Head of caudate nucleus (tissue), 42 donors: ENCODE measurements at regions not wholly inside any gene's neighbourhood (a gene's known extent, or its start where the extent isn't known, plus 50 kb on each side); places are given as distances from the start of the nearest gene placed in this dataset.
"Not testable (repeated sequence)": the region's sequence is repeated elsewhere in the genome, so short reads cannot be mapped to it uniquely, and the experiment has no call there.

Experiments
- DNase-seq, 42 donors: peaks; one replicate each; pipeline versions ENCODE4 v3.0.0 to v3.0.0-alpha.2; 2020 to 2021; ENCODE audit warnings: mixed read lengths in 7 of 42
- intact Hi-C: fragments of 100-400 bp; cut with DNase I; formaldehyde crosslinking; loops from one replicate; pipeline ENCODE4 v1.15.0; 2022

- intact Hi-C loops, result no loop called here
- DNase-seq, result no peak
Observed at GRCh38 chr18:73544617-73545016, 603.0 kb downstream of the FBXO15 start.

- no peak for DNase-seq
- intact Hi-C loops, result no loop called here
Observed at GRCh38 chr18:73544032-73544431, 603.6 kb downstream of the FBXO15 start.

GRCh38 chr18:73535990-73536389 is 611.6 kb downstream of the FBXO15 start:
- intact Hi-C loops, result no loop called here
- DNase-seq, result no peak

GRCh38 chr18:73535189-73535588 is 612.4 kb downstream of the FBXO15 start:
- intact Hi-C loops, result no loop called here
- DNase-seq, result no peak

GRCh38 chr18:73531601-73532000 is 616.0 kb downstream of the FBXO15 start:
- intact Hi-C loops, result no loop called here

GRCh38 chr18:73528066-73528465 is 619.6 kb downstream of the FBXO15 start:
- intact Hi-C loops, result no loop called here

More at GRCh38 chr18:73531601-73532000, 616.0 kb downstream of the FBXO15 start:
- DNase-seq, result no peak

GRCh38 chr18:73520229-73520628 is 627.4 kb downstream of the FBXO15 start:
- no peak for DNase-seq
- intact Hi-C loops, result no loop called here

More at GRCh38 chr18:73528066-73528465, 619.6 kb downstream of the FBXO15 start:
- no peak for DNase-seq

GRCh38 chr18:73516056-73516455 is 631.6 kb downstream of the FBXO15 start:
- DNase-seq, intact Hi-C loops: not testable (repeated sequence)

- no peak for DNase-seq
- intact Hi-C loops, result no loop called here
Observed at GRCh38 chr18:73514449-73514848, 633.2 kb downstream of the FBXO15 start.

GRCh38 chr18:73511771-73512503 is 635.7 kb downstream of the FBXO15 start:
- no peak for DNase-seq
- intact Hi-C loops, result no loop called here

GRCh38 chr18:73509460-73509859 is 638.2 kb downstream of the FBXO15 start:
- intact Hi-C loops, result no loop called here
- no peak for DNase-seq

- intact Hi-C loops, result no loop called here
- no peak for DNase-seq
Observed at GRCh38 chr18:73503326-73503725, 635.5 kb upstream of the NETO1 start.

- intact Hi-C loops, result no loop called here
- no peak for DNase-seq
Observed at GRCh38 chr18:73487966-73488365, 620.2 kb upstream of the NETO1 start.

GRCh38 chr18:73485166-73485565 is 617.4 kb upstream of the NETO1 start:
- intact Hi-C loops, result no loop called here
- no peak for DNase-seq

- intact Hi-C loops, result no loop called here
- DNase-seq, result no peak
Observed at GRCh38 chr18:73482901-73483300, 615.1 kb upstream of the NETO1 start.

GRCh38 chr18:73479477-73479876 is 611.7 kb upstream of the NETO1 start:
- intact Hi-C loops, result no loop called here
- no peak for DNase-seq

GRCh38 chr18:73478191-73478590 is 610.4 kb upstream of the NETO1 start:
- intact Hi-C loops, result no loop called here
- DNase-seq, result no peak

GRCh38 chr18:73476031-73476430 is 608.2 kb upstream of the NETO1 start:
- intact Hi-C loops, result no loop called here
- peak in 2 of 42 donors; percentile 2 to 6 for DNase-seq

- DNase-seq, result no peak
- intact Hi-C loops, result no loop called here
Observed at GRCh38 chr18:73462092-73462491, 594.3 kb upstream of the NETO1 start.

GRCh38 chr18:73461780-73462059 is 593.9 kb upstream of the NETO1 start:
- no peak for DNase-seq
- intact Hi-C loops, result no loop called here

- intact Hi-C loops, result no loop called here
- no peak for DNase-seq
Observed at GRCh38 chr18:73461038-73461779, 593.4 kb upstream of the NETO1 start.
